ENCODE measurements at regions not wholly inside any gene's neighbourhood (a gene's known extent, or its start where the extent isn't known, plus 50 kb on each side); places are given as distances from the start of the nearest gene placed in this dataset.

DNA sequence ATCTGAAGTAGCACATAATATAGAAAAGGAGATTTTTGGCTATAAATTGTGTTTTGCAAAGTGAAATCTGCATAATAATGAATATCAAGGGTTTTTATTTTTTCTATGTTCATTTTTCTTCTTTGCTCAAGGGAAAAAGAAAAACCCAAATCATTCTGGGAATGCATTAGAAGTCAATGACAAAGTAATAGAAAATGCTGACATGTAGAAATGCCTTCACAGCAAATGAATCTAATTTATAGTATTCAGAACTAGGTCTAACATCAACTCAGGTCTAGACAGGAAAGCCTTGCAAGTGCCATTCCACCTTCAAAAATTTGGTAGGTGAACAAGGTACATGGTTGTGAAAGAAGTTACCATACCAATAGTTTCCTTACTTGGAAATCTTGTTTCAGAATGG lies 831.5 kb upstream of the CELF4 start:
- no peaks in the 10 kb centered on the region for H3K27me3 ChIP-seq
- no peak for DNase-seq
- no peak overlapping the region for H3K27ac ChIP-seq
- H3K4me3 ChIP-seq, result no peak overlapping the region
- TF ChIP-seq POLR2A (IDR thresholded peaks at IDR 0.05), result no peak
- TF ChIP-seq, protein P1, sequence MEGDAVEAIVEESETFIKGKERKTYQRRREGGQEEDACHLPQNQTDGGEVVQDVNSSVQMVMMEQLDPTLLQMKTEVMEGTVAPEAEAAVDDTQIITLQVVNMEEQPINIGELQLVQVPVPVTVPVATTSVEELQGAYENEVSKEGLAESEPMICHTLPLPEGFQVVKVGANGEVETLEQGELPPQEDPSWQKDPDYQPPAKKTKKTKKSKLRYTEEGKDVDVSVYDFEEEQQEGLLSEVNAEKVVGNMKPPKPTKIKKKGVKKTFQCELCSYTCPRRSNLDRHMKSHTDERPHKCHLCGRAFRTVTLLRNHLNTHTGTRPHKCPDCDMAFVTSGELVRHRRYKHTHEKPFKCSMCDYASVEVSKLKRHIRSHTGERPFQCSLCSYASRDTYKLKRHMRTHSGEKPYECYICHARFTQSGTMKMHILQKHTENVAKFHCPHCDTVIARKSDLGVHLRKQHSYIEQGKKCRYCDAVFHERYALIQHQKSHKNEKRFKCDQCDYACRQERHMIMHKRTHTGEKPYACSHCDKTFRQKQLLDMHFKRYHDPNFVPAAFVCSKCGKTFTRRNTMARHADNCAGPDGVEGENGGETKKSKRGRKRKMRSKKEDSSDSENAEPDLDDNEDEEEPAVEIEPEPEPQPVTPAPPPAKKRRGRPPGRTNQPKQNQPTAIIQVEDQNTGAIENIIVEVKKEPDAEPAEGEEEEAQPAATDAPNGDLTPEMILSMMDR (IDR thresholded peaks at IDR 0.05), result no peak
- no peaks in the 10 kb centered on the region for H3K4me1 ChIP-seq
- H3K36me3 ChIP-seq, result no peaks in the 10 kb centered on the region
- H3K9me3 ChIP-seq, result no peaks in the 10 kb centered on the region

DNA sequence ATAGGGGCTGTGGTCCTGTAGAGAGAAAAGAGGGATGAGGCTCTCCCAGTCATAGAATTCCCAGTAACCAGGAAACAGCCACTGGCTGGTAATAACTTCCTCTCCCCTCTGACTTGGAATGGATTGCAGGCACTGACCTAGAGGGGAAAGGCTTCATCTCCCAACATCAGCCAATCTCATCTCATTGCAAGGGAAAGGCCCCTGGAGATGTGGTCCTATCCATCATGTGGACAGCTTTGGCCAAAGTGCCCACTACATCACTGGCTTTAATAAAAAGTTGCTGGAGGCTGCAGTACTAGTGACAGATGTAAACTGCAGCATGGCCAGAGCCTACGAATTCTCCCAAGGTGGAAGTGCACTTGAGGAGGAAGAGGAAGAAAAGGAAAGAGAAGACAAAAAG lies 820.5 kb upstream of the CELF4 start:
- H3K4me1 ChIP-seq, result no peaks in the 10 kb centered on the region
- H3K9me3 ChIP-seq, result no peaks in the 10 kb centered on the region
- no peak overlapping the region for H3K4me3 ChIP-seq
- TF ChIP-seq, protein P1 (IDR thresholded peaks at IDR 0.05), result no peak
- no peak for TF ChIP-seq POLR2A (IDR thresholded peaks at IDR 0.05)
- no peak for DNase-seq
- H3K27ac ChIP-seq, result no peak overlapping the region
- no peaks in the 10 kb centered on the region for H3K36me3 ChIP-seq
- no peaks in the 10 kb centered on the region for H3K27me3 ChIP-seq

DNA sequence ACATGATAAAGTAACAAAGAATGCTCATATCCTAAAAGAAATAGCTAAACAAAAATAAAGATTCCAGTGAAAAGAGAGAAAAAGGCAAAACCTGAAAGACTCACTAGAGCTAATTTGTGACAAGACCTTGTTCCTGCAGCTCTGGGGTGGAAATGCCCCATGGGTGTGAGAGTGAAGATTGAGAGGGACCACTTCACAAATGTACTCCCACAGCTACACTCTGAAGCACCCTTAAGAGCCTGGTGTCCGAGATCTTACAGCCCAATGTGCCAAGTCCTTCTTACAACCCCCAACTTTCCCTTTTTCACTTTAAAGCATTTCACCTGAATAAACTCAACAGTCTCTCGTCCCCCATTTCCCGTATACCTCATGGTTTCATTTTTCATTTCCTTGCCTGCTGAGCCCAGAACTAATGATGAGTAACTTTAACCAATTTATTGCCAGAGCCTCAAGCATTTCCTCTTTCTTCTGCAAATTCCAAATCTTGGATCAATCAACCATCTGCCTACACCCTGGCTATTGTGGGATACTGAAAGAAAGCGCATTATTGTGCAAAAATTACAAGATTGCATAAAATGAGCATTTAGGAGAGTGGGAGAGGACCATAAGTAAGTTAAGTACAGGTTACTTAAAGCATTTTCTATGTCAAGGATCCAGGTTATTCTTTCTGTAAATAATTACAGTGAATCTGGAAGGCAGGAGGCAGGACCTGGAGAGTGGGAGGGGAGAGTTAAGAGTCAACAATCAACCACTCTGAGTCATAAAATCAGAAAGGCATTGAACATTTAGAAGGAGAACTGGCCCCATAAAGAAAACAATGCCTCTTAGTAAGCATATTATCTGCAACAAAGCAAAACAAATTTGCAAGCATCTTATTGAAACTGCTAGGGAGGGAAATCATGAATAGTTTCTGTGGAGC lies 804.4 kb upstream of the CELF4 start:
- no peak overlapping the region for H3K27ac ChIP-seq
- TF ChIP-seq POLR2A (IDR thresholded peaks at IDR 0.05), result no peak
- TF ChIP-seq, protein P1 (IDR thresholded peaks at IDR 0.05), result no peak
- H3K9me3 ChIP-seq, result no peaks in the 10 kb centered on the region
- DNase-seq, result no peak
- no peaks in the 10 kb centered on the region for H3K36me3 ChIP-seq
- H3K4me1 ChIP-seq, result no peaks in the 10 kb centered on the region
- no peaks in the 10 kb centered on the region for H3K27me3 ChIP-seq
- H3K4me3 ChIP-seq, result no peak overlapping the region

DNA sequence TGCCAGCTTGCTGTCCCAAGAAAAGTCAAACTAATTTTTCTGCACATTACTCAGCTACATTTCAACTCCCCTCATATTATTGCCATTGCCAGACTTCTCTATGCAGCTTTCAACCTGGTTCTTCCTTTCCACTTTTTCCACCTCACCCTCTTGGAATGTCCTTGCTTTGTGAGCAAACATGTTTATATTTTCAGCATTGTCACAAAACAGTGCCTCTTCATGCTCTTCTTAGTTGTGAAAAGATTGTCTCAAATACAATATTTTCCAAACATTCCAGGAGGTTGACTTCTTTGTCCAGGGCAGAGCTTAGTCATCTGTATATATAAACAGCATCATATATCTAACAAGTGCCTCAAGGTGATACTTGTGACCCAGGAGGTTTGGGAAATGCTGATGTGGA lies 803.3 kb upstream of the CELF4 start:
- DNase-seq, result no peak
- Histone ChIP-seq H3K36me3 (no peaks in the 10 kb centered on the region), H3K4me1 (no peaks in the 10 kb centered on the region), H3K27me3 (no peaks in the 10 kb centered on the region), H3K9me3 (no peaks in the 10 kb centered on the region), H3K4me3 (no peak overlapping the region), H3K27ac (no peak overlapping the region)
- no peak for TF ChIP-seq POLR2A (IDR thresholded peaks at IDR 0.05)
- TF ChIP-seq, protein P1 (IDR thresholded peaks at IDR 0.05), result no peak

DNA sequence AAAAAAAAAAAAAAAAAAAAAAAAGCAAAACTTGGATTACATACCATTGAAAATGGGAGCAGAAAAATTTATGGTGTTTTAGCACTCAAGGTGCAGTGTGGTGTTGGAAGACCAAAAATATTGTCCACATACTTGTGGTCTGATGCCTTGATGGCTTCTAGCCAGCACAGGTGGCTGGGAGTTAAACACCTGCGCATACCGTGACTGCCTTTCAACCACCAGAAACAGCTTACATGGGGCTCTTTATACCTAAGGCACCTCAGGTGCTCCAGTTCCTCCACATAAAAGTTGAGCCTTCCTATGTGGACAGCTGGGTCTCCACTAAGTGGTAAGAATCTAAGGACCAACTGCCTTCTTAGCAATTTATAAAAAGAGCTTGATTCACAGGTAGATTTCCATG lies 802.6 kb upstream of the CELF4 start:
- no peak for DNase-seq
- H3K4me1 ChIP-seq, result no peaks in the 10 kb centered on the region
- TF ChIP-seq, protein P1 (IDR thresholded peaks at IDR 0.05), result no peak
- TF ChIP-seq POLR2A (IDR thresholded peaks at IDR 0.05), result no peak
- no peak overlapping the region for H3K27ac ChIP-seq
- no peaks in the 10 kb centered on the region for H3K36me3 ChIP-seq
- no peak overlapping the region for H3K4me3 ChIP-seq
- H3K9me3 ChIP-seq, result no peaks in the 10 kb centered on the region
- no peaks in the 10 kb centered on the region for H3K27me3 ChIP-seq

Measured in Peyer's patch (tissue), 4 donors.